GM18508 (cell line): ENCODE measurements at regions not wholly inside any gene's neighbourhood (a gene's known extent, or its start where the extent isn't known, plus 50 kb on each side); places are given as distances from the start of the nearest gene placed in this dataset.
"Not testable (repeated sequence)": the region's sequence is repeated elsewhere in the genome, so short reads cannot be mapped to it uniquely, and the experiment has no call there.

ENCODE experiments used
- ATAC-seq: cut with Tn5 transposase; IDR thresholded peaks from one replicate; pipeline ENCODE4 v1.9.1; 2021; ENCODE audit warnings: moderate number of reproducible peaks; ENCODE audit not compliant: insufficient read depth, unreplicated experiment

- not testable (repeated sequence) for ATAC-seq
These were observed 53.0 kb upstream of the C1QTNF3 start for GRCh38 chr5:34096033-34096432.

- not testable (repeated sequence) for ATAC-seq
These were observed 56.9 kb upstream of the C1QTNF3 start for GRCh38 chr5:34099891-34100290.

- ATAC-seq = not testable (repeated sequence)
These were observed 58.6 kb upstream of the C1QTNF3 start for GRCh38 chr5:34101567-34101966.

- not testable (repeated sequence) for ATAC-seq
These were observed 65.9 kb upstream of the C1QTNF3 start for GRCh38 chr5:34108897-34109296.

- ATAC-seq = not testable (repeated sequence)
These were observed 81.3 kb upstream of the C1QTNF3 start for GRCh38 chr5:34124280-34124679.

GRCh38 chr5:34125354-34125753, 82.3 kb upstream of the C1QTNF3 start:
- ATAC-seq = peak; percentile 78

- ATAC-seq = not testable (repeated sequence)
These were observed 83.7 kb upstream of the C1QTNF3 start for GRCh38 chr5:34126741-34127140.

GRCh38 chr5:34127818-34128217, 84.8 kb upstream of the C1QTNF3 start:
- not testable (repeated sequence) for ATAC-seq

- ATAC-seq = not testable (repeated sequence)
These were observed 85.9 kb upstream of the C1QTNF3 start for GRCh38 chr5:34128890-34129289.

- not testable (repeated sequence) for ATAC-seq
These were observed 112.0 kb upstream of the C1QTNF3 start for GRCh38 chr5:34154988-34155387.

- not testable (repeated sequence) for ATAC-seq
These were observed 113.8 kb upstream of the C1QTNF3 start for GRCh38 chr5:34156703-34157414.

- not testable (repeated sequence) for ATAC-seq
These were observed 117.9 kb upstream of the C1QTNF3 start for GRCh38 chr5:34160904-34161303.

GRCh38 chr5:34171398-34171797, 128.4 kb upstream of the C1QTNF3 start:
- ATAC-seq = not testable (repeated sequence)

GRCh38 chr5:34179453-34180190, 136.6 kb upstream of the C1QTNF3 start:
- ATAC-seq = not testable (repeated sequence)

- not testable (repeated sequence) for ATAC-seq
These were observed 137.2 kb upstream of the C1QTNF3 start for GRCh38 chr5:34180225-34180624.

GRCh38 chr5:34180940-34181614, 138.1 kb upstream of the C1QTNF3 start:
- ATAC-seq = not testable (repeated sequence)

GRCh38 chr5:34185005-34185404, 142.0 kb upstream of the C1QTNF3 start:
- not testable (repeated sequence) for ATAC-seq

GRCh38 chr5:34185572-34185971, 142.6 kb upstream of the C1QTNF3 start:
- ATAC-seq = not testable (repeated sequence)

- not testable (repeated sequence) for ATAC-seq
These were observed 143.1 kb upstream of the C1QTNF3 start for GRCh38 chr5:34186108-34186507.

GRCh38 chr5:34186865-34187264, 143.9 kb upstream of the C1QTNF3 start:
- ATAC-seq = not testable (repeated sequence)

- ATAC-seq = not testable (repeated sequence)
These were observed 144.4 kb upstream of the C1QTNF3 start for GRCh38 chr5:34187441-34187840.
